ENCODE measurements at regions not wholly inside any gene's neighbourhood (a gene's known extent, or its start where the extent isn't known, plus 50 kb on each side); places are given as distances from the start of the nearest gene placed in this dataset.

DNA sequence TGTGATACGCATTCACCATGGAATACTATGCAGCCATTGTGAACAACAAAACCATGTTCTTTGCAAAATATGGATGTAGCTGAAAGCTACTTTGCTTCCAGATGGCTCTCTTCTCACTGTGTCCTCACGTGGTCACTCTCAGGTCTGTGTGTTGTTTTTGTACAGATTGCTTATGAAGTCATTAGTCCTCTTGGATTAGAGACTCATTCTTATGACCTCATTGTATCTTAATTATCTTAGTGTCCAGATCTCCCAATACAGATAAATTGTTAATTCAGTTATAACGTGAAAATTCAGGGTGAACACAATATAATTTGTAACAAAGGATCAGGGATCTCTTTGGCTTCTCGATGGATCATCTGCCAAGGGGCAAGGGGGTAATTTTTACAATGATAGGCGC lies 100.4 kb upstream of the TOP3B start (continued):
- no peak for TF ChIP-seq RFX5 (IDR thresholded peaks at IDR 0.05; ENCODE audit: borderline replicate concordance, low read depth, low read length)
